ENCODE measurements at regions not wholly inside any gene's neighbourhood (a gene's known extent, or its start where the extent isn't known, plus 50 kb on each side); places are given as distances from the start of the nearest gene placed in this dataset.

DNA sequence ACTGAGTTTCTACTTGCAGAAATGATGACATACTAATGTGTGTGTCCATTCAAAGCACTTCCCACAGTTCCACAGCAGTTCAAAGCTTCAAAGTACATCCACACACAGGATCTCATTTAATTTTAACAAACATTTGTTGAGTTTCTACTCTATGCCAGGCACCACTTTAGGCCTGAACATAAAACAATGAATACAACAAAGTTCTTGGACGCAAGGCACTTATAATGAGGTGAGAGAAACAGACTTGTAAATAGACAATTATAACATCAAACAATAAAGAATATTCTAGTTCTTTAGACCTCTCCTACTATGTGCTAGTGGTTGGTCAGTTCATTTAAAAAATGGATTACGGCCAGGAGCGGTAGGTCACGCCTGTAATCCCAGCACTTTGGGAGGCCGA is 82.0 kb upstream of the SPANXB1 start (continued):
- TF ChIP-seq, protein P1, sequence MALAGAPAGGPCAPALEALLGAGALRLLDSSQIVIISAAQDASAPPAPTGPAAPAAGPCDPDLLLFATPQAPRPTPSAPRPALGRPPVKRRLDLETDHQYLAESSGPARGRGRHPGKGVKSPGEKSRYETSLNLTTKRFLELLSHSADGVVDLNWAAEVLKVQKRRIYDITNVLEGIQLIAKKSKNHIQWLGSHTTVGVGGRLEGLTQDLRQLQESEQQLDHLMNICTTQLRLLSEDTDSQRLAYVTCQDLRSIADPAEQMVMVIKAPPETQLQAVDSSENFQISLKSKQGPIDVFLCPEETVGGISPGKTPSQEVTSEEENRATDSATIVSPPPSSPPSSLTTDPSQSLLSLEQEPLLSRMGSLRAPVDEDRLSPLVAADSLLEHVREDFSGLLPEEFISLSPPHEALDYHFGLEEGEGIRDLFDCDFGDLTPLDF (CRISPR knock-in tag; IDR thresholded peaks at IDR 0.05): no peak

DNA sequence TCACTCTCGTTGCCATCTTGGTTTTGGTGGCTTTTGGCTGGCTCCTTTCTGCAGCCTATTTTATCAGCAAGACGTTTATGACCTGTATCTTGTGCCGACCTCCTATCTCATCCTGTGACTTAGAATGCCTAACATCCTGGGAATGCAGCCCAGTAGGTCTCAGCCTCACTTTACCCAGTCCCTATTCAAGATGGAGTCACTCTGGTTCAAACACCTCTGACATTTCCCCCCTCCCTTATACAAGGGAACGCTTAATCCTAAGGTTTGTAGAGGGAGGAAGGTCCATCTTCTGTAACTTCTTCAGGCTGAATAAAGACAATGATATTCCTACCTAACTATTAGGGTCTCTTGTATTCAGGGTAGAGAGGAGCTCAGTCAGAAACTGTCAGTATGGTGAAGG is 79.3 kb upstream of the SPANXB1 start:
- BruUV-seq (replicated peaks): no TSS peak
- H3K27ac ChIP-seq (ENCODE audit: extremely low read length, insufficient read depth, low read length): no peak overlapping the region
- DNase-seq (ENCODE audit: low spot score) (no peak), ATAC-seq (no peak), FAIRE-seq (no peak)
- in situ Hi-C loops (cut with HindIII; ENCODE audit: extremely low pct_ligation_motif_present, low pct_unique_long_range_greater_than_20kb): no loop called here
- H4K20me1 ChIP-seq (ENCODE audit: insufficient read depth, low read length): no peaks in the 10 kb centered on the region
- no peaks in the 10 kb centered on the region for H3K27me3 ChIP-seq (ENCODE audit: control insufficient read depth in 1 of 2, insufficient read depth in 2 of 2, low read length in 2 of 2)
- H3K4me1 ChIP-seq (ENCODE audit: insufficient read depth, low read length): no peaks in the 10 kb centered on the region
- CTCF ChIA-PET (ENCODE audit: low intra/inter-chr PET ratio, low total read pairs): no interaction called here
- H3K9ac ChIP-seq (ENCODE audit: insufficient read depth, low read depth, low read length): no peak overlapping the region
- H3K9me3 ChIP-seq (ENCODE audit: low read length): no peaks in the 10 kb centered on the region
- no peaks in the 10 kb centered on the region for H3K36me3 ChIP-seq (replicated peaks in 1 of 2; ENCODE audit: control insufficient read depth in 1 of 2, insufficient read depth in 2 of 2, low read length in 2 of 2)
- H2AFZ ChIP-seq (ENCODE audit: low read length): no peak overlapping the region
- TF ChIP-seq ZNF782 (CRISPR knock-in tag; IDR thresholded peaks at IDR 0.05; ENCODE audit: borderline replicate concordance) (no peak), MTA1 (CRISPR knock-in tag; IDR thresholded peaks at IDR 0.05; ENCODE audit: borderline replicate concordance) (no peak), RAD51 (IDR thresholded peaks at IDR 0.05; ENCODE audit: borderline replicate concordance) (no peak), ATF1 (CRISPR knock-in tag; IDR thresholded peaks at IDR 0.05) (no peak), FOSL2 (CRISPR knock-in tag; IDR thresholded peaks at IDR 0.05) (no peak), KLF6 (CRISPR knock-in tag; IDR thresholded peaks at IDR 0.05) (no peak)
- TF ChIP-seq, protein P2, sequence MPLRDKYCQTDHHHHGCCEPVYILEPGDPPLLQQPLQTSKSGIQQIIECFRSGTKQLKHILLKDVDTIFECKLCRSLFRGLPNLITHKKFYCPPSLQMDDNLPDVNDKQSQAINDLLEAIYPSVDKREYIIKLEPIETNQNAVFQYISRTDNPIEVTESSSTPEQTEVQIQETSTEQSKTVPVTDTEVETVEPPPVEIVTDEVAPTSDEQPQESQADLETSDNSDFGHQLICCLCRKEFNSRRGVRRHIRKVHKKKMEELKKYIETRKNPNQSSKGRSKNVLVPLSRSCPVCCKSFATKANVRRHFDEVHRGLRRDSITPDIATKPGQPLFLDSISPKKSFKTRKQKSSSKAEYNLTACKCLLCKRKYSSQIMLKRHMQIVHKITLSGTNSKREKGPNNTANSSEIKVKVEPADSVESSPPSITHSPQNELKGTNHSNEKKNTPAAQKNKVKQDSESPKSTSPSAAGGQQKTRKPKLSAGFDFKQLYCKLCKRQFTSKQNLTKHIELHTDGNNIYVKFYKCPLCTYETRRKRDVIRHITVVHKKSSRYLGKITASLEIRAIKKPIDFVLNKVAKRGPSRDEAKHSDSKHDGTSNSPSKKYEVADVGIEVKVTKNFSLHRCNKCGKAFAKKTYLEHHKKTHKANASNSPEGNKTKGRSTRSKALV (CRISPR knock-in tag; IDR thresholded peaks at IDR 0.05): no peak
- TF ChIP-seq, protein P3, sequence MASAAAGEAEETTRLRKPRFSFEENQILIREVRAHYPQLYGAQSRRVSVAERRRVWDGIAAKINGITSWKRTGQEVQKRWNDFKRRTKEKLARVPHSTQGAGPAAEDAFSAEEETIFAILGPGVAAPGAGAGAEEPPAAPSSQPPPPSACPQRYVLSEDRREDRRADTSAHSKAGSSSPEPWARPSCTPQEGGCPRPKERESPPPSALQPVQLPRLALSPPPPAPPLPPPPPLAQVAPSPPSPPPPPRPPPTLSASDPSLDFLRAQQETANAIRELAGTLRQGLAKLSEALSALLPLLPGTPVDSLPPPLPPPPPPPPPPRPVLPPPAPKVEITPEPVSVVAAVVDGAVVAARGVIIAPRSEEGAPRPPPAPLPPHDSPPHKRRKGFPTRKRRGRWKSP (CRISPR knock-in tag; IDR thresholded peaks at IDR 0.05): no peak
- TF ChIP-seq, protein P4, sequence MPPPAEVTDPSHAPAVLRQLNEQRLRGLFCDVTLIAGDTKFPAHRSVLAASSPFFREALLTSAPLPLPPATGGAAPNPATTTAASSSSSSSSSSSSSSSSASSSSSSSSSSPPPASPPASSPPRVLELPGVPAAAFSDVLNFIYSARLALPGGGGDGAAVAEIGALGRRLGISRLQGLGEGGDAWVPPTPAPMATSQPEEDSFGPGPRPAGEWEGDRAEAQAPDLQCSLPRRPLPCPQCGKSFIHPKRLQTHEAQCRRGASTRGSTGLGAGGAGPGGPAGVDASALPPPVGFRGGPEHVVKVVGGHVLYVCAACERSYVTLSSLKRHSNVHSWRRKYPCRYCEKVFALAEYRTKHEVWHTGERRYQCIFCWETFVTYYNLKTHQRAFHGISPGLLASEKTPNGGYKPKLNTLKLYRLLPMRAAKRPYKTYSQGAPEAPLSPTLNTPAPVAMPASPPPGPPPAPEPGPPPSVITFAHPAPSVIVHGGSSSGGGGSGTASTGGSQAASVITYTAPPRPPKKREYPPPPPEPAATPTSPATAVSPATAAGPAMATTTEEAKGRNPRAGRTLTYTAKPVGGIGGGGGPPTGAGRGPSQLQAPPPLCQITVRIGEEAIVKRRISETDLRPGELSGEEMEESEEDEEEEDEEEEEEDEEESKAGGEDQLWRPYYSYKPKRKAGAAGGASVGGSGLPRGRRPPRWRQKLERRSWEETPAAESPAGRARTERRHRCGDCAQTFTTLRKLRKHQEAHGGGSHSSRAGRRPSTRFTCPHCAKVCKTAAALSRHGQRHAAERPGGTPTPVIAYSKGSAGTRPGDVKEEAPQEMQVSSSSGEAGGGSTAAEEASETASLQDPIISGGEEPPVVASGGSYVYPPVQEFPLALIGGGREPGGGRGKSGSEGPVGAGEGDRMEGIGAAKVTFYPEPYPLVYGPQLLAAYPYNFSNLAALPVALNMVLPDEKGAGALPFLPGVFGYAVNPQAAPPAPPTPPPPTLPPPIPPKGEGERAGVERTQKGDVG (CRISPR knock-in tag; IDR thresholded peaks at IDR 0.05; ENCODE audit: borderline replicate concordance): no peak
- TF ChIP-seq, protein P5, sequence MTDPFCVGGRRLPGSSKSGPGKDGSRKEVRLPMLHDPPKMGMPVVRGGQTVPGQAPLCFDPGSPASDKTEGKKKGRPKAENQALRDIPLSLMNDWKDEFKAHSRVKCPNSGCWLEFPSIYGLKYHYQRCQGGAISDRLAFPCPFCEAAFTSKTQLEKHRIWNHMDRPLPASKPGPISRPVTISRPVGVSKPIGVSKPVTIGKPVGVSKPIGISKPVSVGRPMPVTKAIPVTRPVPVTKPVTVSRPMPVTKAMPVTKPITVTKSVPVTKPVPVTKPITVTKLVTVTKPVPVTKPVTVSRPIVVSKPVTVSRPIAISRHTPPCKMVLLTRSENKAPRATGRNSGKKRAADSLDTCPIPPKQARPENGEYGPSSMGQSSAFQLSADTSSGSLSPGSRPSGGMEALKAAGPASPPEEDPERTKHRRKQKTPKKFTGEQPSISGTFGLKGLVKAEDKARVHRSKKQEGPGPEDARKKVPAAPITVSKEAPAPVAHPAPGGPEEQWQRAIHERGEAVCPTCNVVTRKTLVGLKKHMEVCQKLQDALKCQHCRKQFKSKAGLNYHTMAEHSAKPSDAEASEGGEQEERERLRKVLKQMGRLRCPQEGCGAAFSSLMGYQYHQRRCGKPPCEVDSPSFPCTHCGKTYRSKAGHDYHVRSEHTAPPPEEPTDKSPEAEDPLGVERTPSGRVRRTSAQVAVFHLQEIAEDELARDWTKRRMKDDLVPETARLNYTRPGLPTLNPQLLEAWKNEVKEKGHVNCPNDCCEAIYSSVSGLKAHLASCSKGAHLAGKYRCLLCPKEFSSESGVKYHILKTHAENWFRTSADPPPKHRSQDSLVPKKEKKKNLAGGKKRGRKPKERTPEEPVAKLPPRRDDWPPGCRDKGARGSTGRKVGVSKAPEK (CRISPR knock-in tag; IDR thresholded peaks at IDR 0.05; ENCODE audit: borderline replicate concordance): no peak
- H3K79me2 ChIP-seq (ENCODE audit: insufficient read depth, low read length): no peaks in the 10 kb centered on the region
- H3K4me3 ChIP-seq (replicated peaks in 1 of 3; ENCODE audit: insufficient read depth in 1 of 3, low read depth in 2 of 3, low read length in 3 of 3): no peak overlapping the region
- 5% methylated on average over 4 of the region's 4 CpGs for WGBS (ENCODE audit: low lambda C conversion rate)
- POLR2A ChIA-PET: no interaction called here
- intact Hi-C loops (cut with micrococcal nuclease; ENCODE audit: unreplicated experiment): no loop called here
- H3K4me2 ChIP-seq (ENCODE audit: low read depth, low read length): no peak overlapping the region

Measured in HepG2 (cell line).